ELR (cell line): ENCODE measurements at regions not wholly inside any gene's neighbourhood (a gene's known extent, or its start where the extent isn't known, plus 50 kb on each side); places are given as distances from the start of the nearest gene placed in this dataset.
"Not testable (repeated sequence)": the region's sequence is repeated elsewhere in the genome, so short reads cannot be mapped to it uniquely, and the experiment has no call there.

ENCODE experiments used
- DNase-seq: peaks from one replicate; pipeline ENCODE4 v3.0.0-alpha.2; 2015; ENCODE audit warnings: low read depth

DNA sequence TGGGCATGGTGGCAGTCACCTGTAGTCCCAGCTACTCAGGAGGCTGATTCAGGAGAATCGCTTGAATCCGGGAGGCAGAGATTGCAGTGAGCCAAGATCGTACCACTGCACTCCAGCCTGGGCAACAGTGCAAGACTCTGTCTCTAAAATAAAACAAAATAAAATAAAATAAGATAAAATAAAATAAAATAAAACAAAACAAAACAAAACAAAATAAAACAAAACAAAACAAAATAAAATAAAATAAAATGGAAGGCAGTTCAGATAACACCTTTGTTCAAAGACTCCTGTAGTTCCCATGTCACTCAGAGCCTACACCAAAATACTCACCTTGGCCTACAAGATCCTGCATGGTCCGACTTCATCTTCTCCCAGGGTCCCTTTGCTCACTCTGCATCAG lies 61.3 kb downstream of the SYF2 start:
- DNase-seq = not testable (repeated sequence)

DNA sequence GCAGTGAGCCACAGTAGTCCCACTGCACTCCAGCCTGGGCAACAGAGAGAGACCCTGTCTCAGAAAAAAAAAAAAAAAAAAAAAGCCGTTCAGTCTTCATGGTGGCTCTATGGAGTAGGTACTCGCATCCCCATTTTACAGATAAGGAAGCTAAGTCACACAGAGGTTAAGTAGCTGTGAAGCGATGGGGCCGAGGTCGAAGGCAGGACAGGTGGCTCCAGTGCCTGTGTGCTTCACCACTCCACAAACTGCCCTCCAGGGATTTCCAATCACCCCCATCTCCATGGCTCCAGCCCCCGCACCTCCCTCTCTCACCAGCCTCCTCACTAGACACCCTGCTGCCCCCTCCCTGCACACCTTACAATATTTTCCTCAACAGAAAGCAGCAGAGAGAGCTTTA lies 61.9 kb downstream of the SYF2 start:
- no peak for DNase-seq

DNA sequence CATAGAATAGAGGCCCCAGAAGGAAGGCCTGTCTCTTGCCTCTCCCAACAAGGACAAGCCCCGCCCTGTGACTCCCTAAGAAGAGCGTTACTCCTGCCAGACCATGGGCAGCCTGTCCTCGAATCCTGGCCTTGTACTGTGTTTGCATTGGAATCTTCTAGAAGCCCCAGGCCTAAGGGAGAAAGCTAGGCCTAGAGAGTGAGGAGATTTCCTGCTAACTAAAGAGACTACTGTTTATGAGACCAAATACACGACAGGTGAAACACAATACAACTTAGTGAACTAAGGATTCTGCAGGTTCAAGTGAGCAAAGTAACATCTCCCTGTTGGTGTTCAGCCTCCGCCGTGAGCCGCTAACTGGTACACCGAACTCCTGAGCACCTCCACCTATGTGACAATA lies 62.7 kb downstream of the SYF2 start:
- DNase-seq = no peak

GRCh38 chr1:25169168-25169567 lies 63.1 kb downstream of the SYF2 start:
- no peak for DNase-seq

DNA sequence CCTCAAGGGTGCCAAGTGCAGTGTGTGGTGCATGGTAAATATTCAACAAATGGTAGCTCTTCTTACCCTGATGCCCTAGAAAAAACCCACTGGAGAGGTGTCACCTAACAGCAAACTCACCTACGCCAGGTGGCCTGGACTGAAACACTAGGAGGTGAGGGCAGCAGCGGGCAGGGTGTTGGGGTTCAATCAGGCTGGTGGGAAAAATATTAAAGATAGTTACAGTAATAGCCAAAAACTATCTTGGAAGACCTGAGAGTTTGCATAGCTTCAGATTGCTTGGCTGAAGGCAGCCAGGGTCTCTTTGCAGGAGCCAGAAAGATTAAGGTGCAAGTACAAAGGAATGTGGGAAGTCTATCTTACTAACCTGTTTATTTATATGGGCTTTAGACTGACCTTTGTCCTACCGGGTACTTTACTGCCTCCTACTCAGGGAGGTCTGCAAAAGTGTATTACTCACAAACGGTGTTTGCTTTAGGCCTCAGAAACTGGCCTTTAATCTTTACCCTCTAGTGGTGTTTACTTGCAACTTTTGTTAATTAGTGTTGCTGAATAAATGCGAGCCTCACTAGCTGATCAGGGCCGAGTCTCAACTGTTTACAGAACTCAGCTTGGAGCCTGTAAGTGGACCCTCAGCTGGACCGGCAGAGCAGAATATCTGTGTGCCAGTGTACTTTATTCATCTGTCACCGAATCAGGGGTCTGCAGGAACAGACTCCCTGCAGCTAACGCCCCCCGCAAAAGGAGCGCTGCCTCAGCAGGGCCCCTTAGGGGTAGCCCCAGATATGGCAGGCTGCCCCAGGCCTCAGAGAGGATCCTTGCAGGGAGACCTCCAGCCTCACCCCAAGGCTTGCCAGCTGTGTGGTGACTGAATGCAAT lies 63.9 kb downstream of the SYF2 start:
- no peak for DNase-seq

GRCh38 chr1:25167269-25168192 lies 64.8 kb downstream of the SYF2 start:
- peak; percentile 9 for DNase-seq

GRCh38 chr1:25166847-25167246 lies 65.5 kb downstream of the SYF2 start:
- DNase-seq = no peak

DNA sequence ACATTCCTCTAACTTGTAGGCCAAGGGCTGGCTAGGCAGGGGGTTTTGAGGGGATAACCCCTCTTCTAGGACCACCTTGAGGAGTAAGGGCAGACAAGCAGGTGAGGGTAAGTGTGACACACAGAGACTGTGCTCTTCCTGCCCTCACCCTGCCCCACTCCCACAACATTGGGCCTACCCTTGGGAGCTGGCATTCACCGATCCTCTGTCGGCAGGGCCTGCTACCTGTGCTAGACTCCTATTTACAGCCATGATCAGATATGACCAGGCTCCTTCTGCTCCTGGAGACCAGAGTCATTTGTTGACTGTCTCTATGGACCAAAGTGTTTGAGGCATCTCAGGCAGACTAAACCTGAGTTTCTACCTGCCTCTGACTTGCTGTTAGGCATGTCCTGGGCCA lies 68.3 kb downstream of the SYF2 start:
- no peak for DNase-seq

GRCh38 chr1:25161981-25162380 lies 70.3 kb downstream of the SYF2 start:
- DNase-seq = no peak

- DNase-seq = no peak
Measured at GRCh38 chr1:25157846-25158245, 74.5 kb downstream of the SYF2 start.

DNA sequence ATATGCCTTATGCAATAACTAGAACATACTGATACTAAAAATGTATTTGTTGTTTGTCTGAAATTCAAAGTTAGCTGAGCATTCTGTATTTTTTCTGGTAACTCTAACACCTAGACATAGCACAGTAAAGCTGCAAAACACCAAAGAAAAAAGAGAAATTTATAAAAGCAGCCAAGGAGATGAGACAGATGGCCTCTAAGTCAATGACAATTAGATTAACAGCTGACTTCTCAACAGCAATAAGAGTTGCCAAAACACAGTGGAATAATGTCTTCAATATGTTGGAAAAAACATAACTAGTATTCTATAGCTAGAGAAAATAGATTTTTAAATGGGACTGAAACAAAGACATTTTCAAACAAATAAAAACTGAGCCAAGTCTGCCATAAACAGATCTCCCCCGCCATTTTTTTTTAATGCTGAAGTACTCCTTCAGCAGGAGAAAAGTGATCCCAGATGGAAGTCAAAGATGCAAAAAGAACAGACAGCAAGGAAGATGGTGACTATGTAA lies 81.3 kb downstream of the SYF2 start:
- DNase-seq = no peak

- DNase-seq = peak; percentile 29
Measured at GRCh38 chr1:25148673-25149300, 83.5 kb downstream of the SYF2 start.

DNA sequence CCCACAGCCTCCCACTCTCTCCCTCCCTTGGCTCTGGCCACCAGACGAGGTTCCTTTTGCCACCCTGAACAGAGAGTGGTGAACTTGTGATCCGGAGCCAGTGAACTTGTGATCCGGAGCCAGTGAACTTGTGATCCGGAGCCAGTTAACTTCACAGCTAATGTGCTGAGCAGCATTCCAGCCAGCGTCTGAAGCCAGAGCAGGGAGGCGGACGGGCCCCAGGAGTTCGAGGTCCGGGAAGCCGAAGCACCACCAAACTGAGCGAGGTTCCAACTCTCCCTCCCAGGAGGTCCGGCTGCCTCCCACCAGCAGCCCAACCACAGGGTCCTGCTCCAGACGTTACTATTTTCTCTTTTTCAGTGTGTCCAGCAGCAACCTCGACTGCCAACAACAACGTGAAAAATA lies 85.8 kb downstream of the SYF2 start:
- DNase-seq = no peak

DNA sequence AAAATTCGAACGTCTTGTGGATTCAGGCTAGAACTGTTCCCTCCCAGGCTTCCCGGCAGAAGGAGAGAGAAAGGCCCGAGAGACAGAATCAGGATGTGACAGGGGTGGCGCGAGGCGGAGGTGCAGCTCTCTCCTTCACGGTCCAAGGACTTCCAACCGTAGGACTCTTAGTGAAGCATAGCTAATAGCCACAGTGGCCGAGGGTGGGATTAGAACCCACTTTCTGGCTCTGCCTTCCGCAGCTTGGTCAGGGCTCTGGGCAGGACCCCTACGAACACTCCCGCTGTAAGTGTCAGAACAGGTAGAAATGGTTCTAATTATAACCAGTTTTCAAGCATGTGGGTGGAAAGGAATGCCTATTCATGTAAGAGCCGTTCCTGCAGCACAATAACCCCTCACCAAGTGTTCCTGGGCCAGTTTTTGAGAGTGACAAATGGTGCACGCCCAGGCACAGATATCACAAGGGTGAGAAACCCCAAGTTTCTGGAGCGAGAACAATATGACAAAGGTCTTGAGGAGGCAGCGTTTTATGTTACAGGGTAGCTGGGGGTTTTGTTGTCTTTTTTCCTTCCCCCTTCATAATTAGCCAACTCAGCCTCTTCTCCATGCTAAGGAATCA lies 86.4 kb downstream of the SYF2 start:
- no peak for DNase-seq

- peak; percentile 6 for DNase-seq
Measured at GRCh38 chr1:25140073-25140797, 92.1 kb downstream of the SYF2 start.

DNA sequence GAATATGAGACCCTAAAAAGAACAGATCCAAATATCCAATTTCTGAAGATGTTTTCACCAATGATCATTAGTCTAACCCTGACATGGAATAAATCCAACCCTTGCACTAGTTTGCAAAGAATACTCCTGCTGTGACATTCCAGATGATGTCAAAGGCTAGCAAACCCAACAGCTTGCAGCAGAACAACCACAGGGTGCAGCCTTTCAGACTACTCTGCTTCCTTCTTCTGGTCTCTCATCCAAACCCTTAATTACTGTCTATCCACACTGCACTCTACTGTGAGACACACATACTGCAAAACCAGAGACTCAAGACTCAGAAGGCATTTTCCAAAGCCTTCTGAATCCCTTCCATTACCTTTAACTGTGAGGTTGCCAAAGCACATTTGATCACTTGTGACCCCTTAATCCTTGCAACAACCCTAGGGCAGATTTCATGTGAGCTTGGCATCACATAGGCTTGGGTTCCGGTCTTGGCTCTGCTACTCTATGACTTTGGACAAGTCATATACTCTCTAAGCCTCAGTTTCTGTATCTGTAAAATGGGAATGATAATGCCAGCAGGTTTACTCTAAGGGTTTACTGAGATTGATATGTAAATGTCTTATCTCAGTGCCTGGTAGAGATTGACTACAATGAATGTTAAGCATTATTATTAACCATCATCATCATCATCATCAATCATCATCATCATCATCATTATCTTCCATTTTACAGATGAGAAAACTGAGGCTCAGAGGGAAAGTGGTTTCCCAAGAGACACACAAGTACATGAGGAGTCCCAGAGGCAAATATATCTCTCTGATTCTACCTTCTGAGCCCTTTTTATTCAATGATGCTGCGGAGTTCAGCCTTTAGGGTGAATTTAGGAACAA lies 94.5 kb downstream of the SYF2 start:
- no peak for DNase-seq

DNA sequence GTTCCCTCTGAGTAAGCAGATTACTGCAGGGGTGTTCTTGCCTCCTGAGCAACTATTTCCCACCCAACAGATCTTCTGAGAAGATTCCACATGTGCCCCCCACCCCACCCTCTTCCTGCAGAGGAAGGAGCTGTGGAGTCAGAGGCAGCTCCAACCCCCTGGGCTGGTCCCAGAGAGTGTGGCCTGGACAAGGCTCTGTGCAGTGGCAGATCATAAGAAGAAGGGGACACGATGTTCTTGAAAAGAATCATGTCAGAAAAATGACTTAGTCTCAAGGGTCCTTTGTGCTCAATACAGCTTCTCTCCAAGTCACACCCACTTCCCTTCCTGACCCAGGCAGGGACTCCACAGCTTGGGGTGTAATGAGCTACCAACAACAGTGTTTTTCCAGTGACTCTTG lies 95.2 kb downstream of the SYF2 start:
- DNase-seq = no peak

DNA sequence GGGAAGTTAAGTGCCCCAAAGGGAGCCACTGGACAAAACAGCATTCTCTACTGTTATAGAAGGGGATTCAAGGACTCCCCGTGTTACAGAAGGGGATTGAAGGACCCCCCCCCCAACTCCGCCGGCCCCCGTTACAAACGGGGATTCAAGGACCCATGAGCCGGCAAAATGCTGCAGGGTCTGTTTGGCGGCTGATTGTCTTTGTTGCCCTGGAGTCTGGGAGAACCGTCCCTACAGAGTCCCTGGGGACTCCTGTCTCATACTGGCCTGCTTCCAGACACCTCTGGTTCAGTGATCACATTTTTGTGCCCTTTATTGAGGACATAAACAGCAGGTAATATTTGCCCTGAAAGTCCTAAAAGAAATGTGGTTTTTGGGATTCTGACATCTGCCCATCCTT lies 96.4 kb downstream of the SYF2 start:
- no peak for DNase-seq

DNA sequence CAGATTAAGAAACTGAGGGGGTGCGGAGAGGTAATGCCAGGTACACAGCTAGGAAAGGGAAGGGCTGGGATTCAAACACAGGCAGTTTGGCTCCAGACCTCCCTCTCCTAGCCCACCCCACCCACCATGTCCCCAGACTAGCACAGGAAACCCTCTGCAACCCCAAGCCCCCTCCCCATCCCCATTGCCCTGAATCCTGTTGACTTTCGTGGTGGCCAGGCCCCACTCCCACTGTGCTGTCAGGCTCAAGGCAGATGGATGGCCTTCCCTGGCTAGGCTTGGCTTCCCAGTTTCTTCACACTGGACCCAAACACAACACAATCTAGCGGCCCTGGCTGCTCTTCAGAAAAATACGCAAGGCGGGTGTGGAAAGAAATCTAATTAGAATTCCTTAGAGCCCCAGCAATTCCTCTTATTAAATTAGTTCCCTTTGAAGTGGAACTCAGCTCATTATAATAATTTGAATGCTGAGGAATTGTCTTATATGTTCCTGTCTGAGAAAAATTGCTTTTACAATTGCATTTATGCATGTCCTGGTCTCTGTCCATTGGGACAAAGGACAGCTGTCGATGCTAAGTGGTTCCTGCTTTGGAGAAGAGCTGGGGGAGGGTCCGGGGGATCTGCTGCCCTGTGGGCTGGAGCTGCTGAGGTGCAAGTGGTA lies 97.4 kb downstream of the SYF2 start:
- DNase-seq = no peak

GRCh38 chr1:25134307-25134706 lies 98.0 kb downstream of the SYF2 start:
- DNase-seq = no peak
